Cardiac muscle cell (in vitro differentiated cells and primary cell): ENCODE measurements at regions not wholly inside any gene's neighbourhood (a gene's known extent, or its start where the extent isn't known, plus 50 kb on each side); places are given as distances from the start of the nearest gene placed in this dataset.

Source experiments
- DNase-seq, 2 donors: peaks; one replicate each; pipeline versions ENCODE4 v3.0.0 to v3.0.0-alpha.2; 2010 to 2017; ENCODE audit warnings: low read depth in 1 of 2, low spot score in 1 of 2
- H3K27ac ChIP-seq: fragments of 200-600 bp; sonication (generic); 2 replicates; pipeline ENCODE4 v1.5.1; 2016
- H3K27me3 ChIP-seq: fragments of 200-600 bp; sonication (generic); 2 replicates; pipeline ENCODE4 v1.6.0; 2016; ENCODE audit warnings: control low read depth
- H3K36me3 ChIP-seq: fragments of 200-600 bp; sonication (generic); 2 replicates; pipeline ENCODE4 v1.5.1; 2016; ENCODE audit warnings: control low read depth
- H3K4me1 ChIP-seq: fragments of 200-600 bp; sonication (generic); 2 replicates; pipeline ENCODE4 v1.8.1; 2017; ENCODE audit warnings: low read depth, mild to moderate bottlenecking, mixed run types
- H3K4me3 ChIP-seq: fragments of 200-600 bp; sonication (generic); 2 replicates; pipeline ENCODE4 v1.5.1; 2016; ENCODE audit warnings: mild to moderate bottlenecking
- H3K9me3 ChIP-seq: fragments of 200-600 bp; sonication (generic); 2 replicates; pipeline ENCODE4 v1.5.1; 2017; ENCODE audit warnings: low read depth, mild to moderate bottlenecking, control low read depth
- TF ChIP-seq, protein P1 (sequence below): IDR thresholded peaks from 2 replicates; pipeline ENCODE4 v1.5.1; 2012; ENCODE audit warnings: low read depth, mild to moderate bottlenecking, low read length

GRCh38 chr11:71336176-71336995, 84.0 kb upstream of the SHANK2 start:
- Histone ChIP-seq H3K36me3 (no peaks in the 10 kb centered on the region), H3K27me3 (no peaks in the 10 kb centered on the region), H3K4me1 (no peaks in the 10 kb centered on the region), H3K4me3 (no peak overlapping the region), H3K27ac (no peak overlapping the region), H3K9me3 (no peaks in the 10 kb centered on the region)
- TF ChIP-seq, protein P1, sequence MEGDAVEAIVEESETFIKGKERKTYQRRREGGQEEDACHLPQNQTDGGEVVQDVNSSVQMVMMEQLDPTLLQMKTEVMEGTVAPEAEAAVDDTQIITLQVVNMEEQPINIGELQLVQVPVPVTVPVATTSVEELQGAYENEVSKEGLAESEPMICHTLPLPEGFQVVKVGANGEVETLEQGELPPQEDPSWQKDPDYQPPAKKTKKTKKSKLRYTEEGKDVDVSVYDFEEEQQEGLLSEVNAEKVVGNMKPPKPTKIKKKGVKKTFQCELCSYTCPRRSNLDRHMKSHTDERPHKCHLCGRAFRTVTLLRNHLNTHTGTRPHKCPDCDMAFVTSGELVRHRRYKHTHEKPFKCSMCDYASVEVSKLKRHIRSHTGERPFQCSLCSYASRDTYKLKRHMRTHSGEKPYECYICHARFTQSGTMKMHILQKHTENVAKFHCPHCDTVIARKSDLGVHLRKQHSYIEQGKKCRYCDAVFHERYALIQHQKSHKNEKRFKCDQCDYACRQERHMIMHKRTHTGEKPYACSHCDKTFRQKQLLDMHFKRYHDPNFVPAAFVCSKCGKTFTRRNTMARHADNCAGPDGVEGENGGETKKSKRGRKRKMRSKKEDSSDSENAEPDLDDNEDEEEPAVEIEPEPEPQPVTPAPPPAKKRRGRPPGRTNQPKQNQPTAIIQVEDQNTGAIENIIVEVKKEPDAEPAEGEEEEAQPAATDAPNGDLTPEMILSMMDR = no peak
- DNase-seq = no peak

DNA sequence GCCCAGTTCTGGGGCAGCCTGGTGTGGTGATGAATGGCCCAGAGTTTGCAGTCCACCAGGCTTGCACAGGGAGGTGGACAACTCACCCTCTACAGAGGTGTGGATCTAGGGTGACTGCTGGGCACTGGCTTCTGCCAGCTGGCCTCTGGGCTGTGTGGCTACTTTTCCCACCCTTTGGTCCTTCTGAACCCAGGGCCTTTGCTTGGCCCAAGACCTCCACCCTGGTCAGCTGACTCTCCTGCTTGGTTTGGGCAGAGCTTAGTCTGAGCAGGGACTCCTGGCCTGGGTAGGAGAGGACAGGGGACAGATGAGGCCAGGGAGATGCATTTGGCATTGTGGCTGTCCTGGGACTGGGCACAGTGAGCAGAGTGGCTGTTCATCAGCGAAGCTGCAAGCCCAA, 83.0 kb upstream of the SHANK2 start:
- Histone ChIP-seq H3K27me3 (no peaks in the 10 kb centered on the region), H3K36me3 (no peaks in the 10 kb centered on the region), H3K4me3 (no peak overlapping the region), H3K4me1 (no peaks in the 10 kb centered on the region), H3K9me3 (no peaks in the 10 kb centered on the region), H3K27ac (no peak overlapping the region)
- DNase-seq = no peak
- TF ChIP-seq, protein P1 = no peak

DNA sequence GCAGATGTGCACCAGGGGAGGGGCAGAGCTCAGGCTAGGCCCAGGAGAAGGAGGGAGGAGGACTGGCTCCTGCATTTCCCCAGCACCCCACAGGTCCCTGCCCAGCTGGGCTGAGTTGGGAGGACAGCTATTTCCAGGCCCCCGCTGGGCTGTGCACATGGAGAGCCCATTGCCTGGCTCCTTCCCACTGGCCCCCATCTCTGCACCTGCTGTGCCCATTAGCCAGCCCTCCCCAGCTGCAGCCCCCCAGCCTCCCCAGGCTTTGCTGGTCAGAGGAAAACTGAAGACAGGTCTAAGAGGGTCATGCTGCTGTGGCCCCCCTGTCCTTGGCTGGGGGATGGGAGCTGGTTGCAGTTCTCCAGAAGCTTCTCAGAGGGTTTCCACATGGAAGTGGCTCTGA, 81.8 kb upstream of the SHANK2 start:
- H3K36me3 ChIP-seq = no peaks in the 10 kb centered on the region
- DNase-seq = no peak
- H3K27me3 ChIP-seq = no peaks in the 10 kb centered on the region
- H3K9me3 ChIP-seq = no peaks in the 10 kb centered on the region
- TF ChIP-seq, protein P1 = no peak
- no peak overlapping the region for H3K27ac ChIP-seq
- H3K4me3 ChIP-seq = no peak overlapping the region
- no peaks in the 10 kb centered on the region for H3K4me1 ChIP-seq

- no peak overlapping the region for H3K4me3 ChIP-seq
- TF ChIP-seq, protein P1 = no peak
- no peaks in the 10 kb centered on the region for H3K27me3 ChIP-seq
- H3K27ac ChIP-seq = no peak overlapping the region
- DNase-seq = no peak
- H3K36me3 ChIP-seq = no peaks in the 10 kb centered on the region
- H3K4me1 ChIP-seq = no peaks in the 10 kb centered on the region
- no peaks in the 10 kb centered on the region for H3K9me3 ChIP-seq
Measured at GRCh38 chr11:71333473-71333872, 81.1 kb upstream of the SHANK2 start.

GRCh38 chr11:71332447-71332846, 80.1 kb upstream of the SHANK2 start:
- TF ChIP-seq, protein P1 = no peak
- Histone ChIP-seq H3K4me1 (no peaks in the 10 kb centered on the region), H3K4me3 (no peak overlapping the region), H3K36me3 (no peaks in the 10 kb centered on the region), H3K27ac (no peak overlapping the region), H3K9me3 (no peaks in the 10 kb centered on the region), H3K27me3 (no peaks in the 10 kb centered on the region)
- no peak for DNase-seq
